Pancreas (tissue), 10 donors: ENCODE measurements at regions not wholly inside any gene's neighbourhood (a gene's known extent, or its start where the extent isn't known, plus 50 kb on each side); places are given as distances from the start of the nearest gene placed in this dataset.

Experiments
- ATAC-seq, 4 donors: fragments of 200-7000 bp; cut with Tn5 transposase; one replicate each; pipeline versions ENCODE4 v1.8.0 to v1.9.1; 2020; ENCODE audit warnings: mild to moderate bottlenecking in 4 of 4, moderate library complexity in 4 of 4
- DNase-seq, 6 donors: peaks; one replicate each; pipeline ENCODE4 v3.0.0-alpha.2; 2020
- FAIRE-seq: peaks from 2 replicates; lab custom pipeline; 2012; peaks lifted over from hg19 to GRCh38; lab: Jason Lieb, UNC
- H3K27ac ChIP-seq, 4 donors: fragments of 200-600 bp; sonication (generic); 1 replicate in 3 of 4; 2 replicates in 1 of 4; pipeline versions ENCODE4 v1.5.0 to v1.8.0; 2020
- H3K27me3 ChIP-seq, 4 donors: fragments of 200-600 bp; one replicate each; pipeline ENCODE4 v1.8.0; 2021
- H3K36me3 ChIP-seq, 3 donors: fragments of 200-600 bp; sonication (generic) in 1 of 3; one replicate each; pipeline versions ENCODE4 v1.5.0 to v1.8.0; 2020 to 2021
- H3K4me1 ChIP-seq, 3 donors: fragments of 200-600 bp; one replicate each; pipeline ENCODE4 v1.8.0; 2021
- H3K4me3 ChIP-seq, 4 donors: fragments of 200-600 bp; sonication (generic) in 2 of 4; one replicate each; pipeline versions ENCODE4 v1.5.0 to v1.8.0; 2020 to 2021
- H3K9me3 ChIP-seq, 4 donors: fragments of 200-600 bp; one replicate each; pipeline ENCODE4 v1.8.0; 2021
- WGBS, 2 donors: extraction: QIAGEN DNeasy Blood & Tissue Kit; methylation state at CpG; one replicate each; pipeline ENCODE4 v1.1.7; 2013; 5-methylcytosine and 5-hydroxymethylcytosine counted together
- intact Hi-C, 3 donors: fragments of 100-400 bp; cut with DNase I; formaldehyde crosslinking; loops; one replicate each; pipeline versions ENCODE4 v1.11.1 to v1.14.2; 2022
- TF ChIP-seq, protein P1 (sequence below), 4 donors: fragments of 200-600 bp; sonication (generic) in 3 of 4; IDR thresholded peaks; one replicate each; pipeline versions ENCODE4 v1.5.0 to v1.8.0; 2021; ENCODE audit warnings: antibody characterized with exemption in 4 of 4
- donor health status: healthy with polysubstance abuse.
- donor health status: DM: no; HTN: no; CAD: no; lungs with moderate emphysema.
- donor health status: DM: no; HTN: no; CAD: no.
- donor health status: control.
- donor health status: control.
- donor health status: Bipolar disorder and iron deficiency.
- donor health status: DM: yes; HTN: yes; CAD: no.
- donor health status: DM: no; HTN: no; CAD: no.
- donor health status: DM: no; HTN: no; CAD: no.
- donor health status: DM: yes; HTN: yes; CAD: no.

DNA sequence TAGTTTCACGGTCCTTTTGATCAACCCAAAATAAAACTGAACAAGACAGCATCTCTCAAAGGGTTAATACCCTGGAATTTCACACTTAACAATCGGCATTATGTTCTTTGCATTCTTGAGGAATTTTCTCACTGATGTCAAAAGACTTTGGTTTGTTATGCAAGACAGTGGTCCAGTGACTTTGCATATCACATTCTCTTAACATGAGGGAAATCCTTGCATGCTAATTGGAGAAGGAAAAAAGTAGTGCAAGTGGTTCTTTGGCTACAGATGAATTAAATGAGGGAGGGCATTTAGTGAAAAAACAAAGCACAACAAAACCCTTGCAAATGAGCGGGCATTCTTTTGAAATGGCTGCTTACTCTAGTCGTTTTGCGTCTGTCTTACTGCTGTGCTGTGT is 105.1 kb upstream of the LIMCH1 start:
- no peak for FAIRE-seq
- Histone ChIP-seq H3K27ac (no peak overlapping the region), H3K4me3 (no peak overlapping the region), H3K27me3 (no peaks in the 10 kb centered on the region), H3K36me3 (no peaks in the 10 kb centered on the region), H3K4me1 (peaks cover 0 to 5% (median 4%) of the 10 kb centered on the region in 3 donors), H3K9me3 (no peaks in the 10 kb centered on the region)
- intact Hi-C loops: no loop called here
- TF ChIP-seq, protein P1, sequence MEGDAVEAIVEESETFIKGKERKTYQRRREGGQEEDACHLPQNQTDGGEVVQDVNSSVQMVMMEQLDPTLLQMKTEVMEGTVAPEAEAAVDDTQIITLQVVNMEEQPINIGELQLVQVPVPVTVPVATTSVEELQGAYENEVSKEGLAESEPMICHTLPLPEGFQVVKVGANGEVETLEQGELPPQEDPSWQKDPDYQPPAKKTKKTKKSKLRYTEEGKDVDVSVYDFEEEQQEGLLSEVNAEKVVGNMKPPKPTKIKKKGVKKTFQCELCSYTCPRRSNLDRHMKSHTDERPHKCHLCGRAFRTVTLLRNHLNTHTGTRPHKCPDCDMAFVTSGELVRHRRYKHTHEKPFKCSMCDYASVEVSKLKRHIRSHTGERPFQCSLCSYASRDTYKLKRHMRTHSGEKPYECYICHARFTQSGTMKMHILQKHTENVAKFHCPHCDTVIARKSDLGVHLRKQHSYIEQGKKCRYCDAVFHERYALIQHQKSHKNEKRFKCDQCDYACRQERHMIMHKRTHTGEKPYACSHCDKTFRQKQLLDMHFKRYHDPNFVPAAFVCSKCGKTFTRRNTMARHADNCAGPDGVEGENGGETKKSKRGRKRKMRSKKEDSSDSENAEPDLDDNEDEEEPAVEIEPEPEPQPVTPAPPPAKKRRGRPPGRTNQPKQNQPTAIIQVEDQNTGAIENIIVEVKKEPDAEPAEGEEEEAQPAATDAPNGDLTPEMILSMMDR (IDR thresholded peaks at IDR 0.05): no peak
- WGBS, 2 donors: 71 to 77% methylated on average over 5 of the region's 5 CpGs
- DNase-seq: no peak
- ATAC-seq: no peak

- H3K36me3 ChIP-seq: no peaks in the 10 kb centered on the region
- no peak for ATAC-seq
- FAIRE-seq: no peak
- no peaks in the 10 kb centered on the region for H3K27me3 ChIP-seq
- H3K9me3 ChIP-seq: no peaks in the 10 kb centered on the region
- peaks cover 0 to 5% (median 0%) of the 10 kb centered on the region in 3 donors for H3K4me1 ChIP-seq
- 76 to 83% methylated on average over 3 of the region's 3 CpGs for WGBS, 2 donors
- H3K27ac ChIP-seq: no peak overlapping the region
- intact Hi-C loops: no loop called here
- no peak overlapping the region for H3K4me3 ChIP-seq
- DNase-seq: no peak
- TF ChIP-seq, protein P1 (IDR thresholded peaks at IDR 0.05): no peak
Observed at GRCh38 chr4:41433361-41433760, 104.6 kb upstream of the LIMCH1 start.

DNA sequence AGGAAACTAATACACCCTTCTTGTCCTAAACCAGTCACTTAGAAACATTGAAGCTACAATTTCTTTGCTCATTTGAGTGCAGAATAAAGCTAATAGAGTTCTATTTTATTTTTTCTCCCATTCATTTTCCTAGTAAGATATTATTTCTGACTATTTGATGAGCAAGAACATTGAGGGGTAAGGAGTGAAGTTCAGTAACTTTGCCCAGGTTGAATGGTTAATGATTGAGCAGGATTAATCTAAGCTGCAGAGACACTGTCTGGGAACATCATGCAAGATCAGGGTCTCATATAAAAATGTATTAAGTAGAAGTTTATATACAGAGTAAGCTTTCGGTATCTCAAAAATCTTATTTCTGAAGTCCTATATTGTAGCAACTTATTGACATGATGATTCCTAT is 102.4 kb upstream of the LIMCH1 start:
- H3K4me1 ChIP-seq: peaks cover 0 to 5% (median 0%) of the 10 kb centered on the region in 3 donors
- no peaks in the 10 kb centered on the region for H3K9me3 ChIP-seq
- TF ChIP-seq, protein P1 (IDR thresholded peaks at IDR 0.05): no peak
- no peak for ATAC-seq
- WGBS, 2 donors: 89 to 97% methylated on average over 1 of the region's 1 CpG
- H3K27me3 ChIP-seq: no peaks in the 10 kb centered on the region
- no peak overlapping the region for H3K4me3 ChIP-seq
- no peaks in the 10 kb centered on the region for H3K36me3 ChIP-seq
- no peak for DNase-seq
- no peak for FAIRE-seq
- H3K27ac ChIP-seq: no peak overlapping the region
- intact Hi-C loops: no loop called here

DNA sequence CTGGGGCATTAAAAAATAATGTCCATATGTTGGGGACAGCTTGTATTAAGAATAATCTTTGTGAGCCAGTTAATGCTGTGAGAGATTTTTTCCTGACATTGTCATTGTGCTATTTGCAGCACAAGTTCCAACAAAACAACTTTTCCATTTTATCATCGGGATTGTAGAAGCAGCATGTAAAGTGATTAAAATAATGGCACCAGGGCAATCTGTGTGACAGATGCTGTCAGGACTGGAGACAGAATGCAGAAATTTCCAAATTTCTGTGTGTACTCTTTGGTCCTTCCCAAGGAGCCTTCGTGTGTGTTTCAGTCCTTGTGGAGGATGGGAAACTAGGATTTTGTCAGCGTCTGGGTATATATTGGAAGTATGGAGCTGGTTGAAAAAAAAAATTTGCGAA is 101.5 kb upstream of the LIMCH1 start:
- ATAC-seq (no peak), DNase-seq (no peak), FAIRE-seq (no peak)
- TF ChIP-seq, protein P1 (IDR thresholded peaks at IDR 0.05): no peak
- intact Hi-C loops: no loop called here
- Histone ChIP-seq H3K27ac (no peak overlapping the region), H3K4me3 (no peak overlapping the region), H3K4me1 (peaks cover 0 to 5% (median 0%) of the 10 kb centered on the region in 3 donors), H3K9me3 (no peaks in the 10 kb centered on the region), H3K27me3 (no peaks in the 10 kb centered on the region), H3K36me3 (no peaks in the 10 kb centered on the region)
- 77 to 81% methylated on average over 4 of the region's 4 CpGs for WGBS, 2 donors

DNA sequence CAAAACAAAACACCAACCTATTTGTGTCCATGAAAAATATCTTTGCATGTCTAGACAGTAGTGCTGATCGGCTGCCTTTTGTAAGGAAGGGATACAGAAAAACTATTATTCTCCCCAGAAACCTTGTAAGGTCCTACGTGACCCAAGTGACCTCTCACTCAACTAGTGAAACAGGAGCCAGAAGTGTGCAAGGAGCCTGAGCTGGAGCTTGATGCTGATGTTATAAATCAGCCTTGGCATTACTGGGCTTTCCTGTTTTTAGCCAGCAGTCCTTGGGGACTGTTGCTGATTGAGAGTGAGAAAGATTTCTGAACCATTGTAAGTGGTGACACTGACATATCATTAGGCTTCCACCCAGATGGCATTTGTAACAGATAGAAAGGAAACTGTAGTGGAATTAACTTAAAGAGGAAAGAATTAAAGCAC is 100.8 kb upstream of the LIMCH1 start:
- ATAC-seq (peak in 3 of 4 donors; percentile 31 to 60 (median 51)), FAIRE-seq (no peak), DNase-seq (no peak)
- TF ChIP-seq, protein P1 (IDR thresholded peaks at IDR 0.05): no peak
- no peaks in the 10 kb centered on the region for H3K36me3 ChIP-seq
- H3K4me3 ChIP-seq: no peak overlapping the region
- H3K9me3 ChIP-seq: no peaks in the 10 kb centered on the region
- no peaks in the 10 kb centered on the region for H3K27me3 ChIP-seq
- 35 to 43% methylated on average over 2 of the region's 2 CpGs for WGBS, 2 donors
- intact Hi-C loops: no loop called here
- peaks cover 0 to 5% (median 0%) of the 10 kb centered on the region in 3 donors for H3K4me1 ChIP-seq
- peak overlapping the region in 2 of 4 donors; percentile 13 to 31 for H3K27ac ChIP-seq
